ENCODE measurements at regions not wholly inside any gene's neighbourhood (a gene's known extent, or its start where the extent isn't known, plus 50 kb on each side); places are given as distances from the start of the nearest gene placed in this dataset.
A peak's percentile ranks its signal among the peaks of the same experiment; 100 is the strongest.

GRCh38 chr10:36202881-36203280 is 560.8 kb upstream of the FZD8 start:
- Histone ChIP-seq H3K4me3 (ENCODE audit: low read length) (no peak overlapping the region), H3K27ac (ENCODE audit: low read length) (no peak overlapping the region), H3K36me3 (ENCODE audit: control insufficient read depth, insufficient read depth, low read length) (no peaks in the 10 kb centered on the region), H3K9me3 (replicated peaks; ENCODE audit: control insufficient read depth, low read depth, low read length) (no peaks in the 10 kb centered on the region), H3K27me3 (ENCODE audit: control insufficient read depth, insufficient read depth, low read length) (no peaks in the 10 kb centered on the region), H3K4me1 (ENCODE audit: control insufficient read depth, insufficient read depth, low read length) (no peaks in the 10 kb centered on the region)
- no CpG with 5 or more reads among the region's 1 CpG for WGBS (ENCODE audit: insufficient coverage)
- peak; percentile 60 for DNase-seq

GRCh38 chr10:36200577-36200976 is 558.5 kb upstream of the FZD8 start:
- H3K4me3 ChIP-seq (ENCODE audit: low read length) = no peak overlapping the region
- H3K4me1 ChIP-seq (ENCODE audit: control insufficient read depth, insufficient read depth, low read length) = no peaks in the 10 kb centered on the region
- no peaks in the 10 kb centered on the region for H3K27me3 ChIP-seq (ENCODE audit: control insufficient read depth, insufficient read depth, low read length)
- DNase-seq = no peak
- WGBS (ENCODE audit: insufficient coverage) = no CpG with 5 or more reads among the region's 5 CpGs
- H3K27ac ChIP-seq (ENCODE audit: low read length) = no peak overlapping the region
- H3K36me3 ChIP-seq (ENCODE audit: control insufficient read depth, insufficient read depth, low read length) = no peaks in the 10 kb centered on the region
- H3K9me3 ChIP-seq (replicated peaks; ENCODE audit: control insufficient read depth, low read depth, low read length) = no peaks in the 10 kb centered on the region

- no peaks in the 10 kb centered on the region for H3K9me3 ChIP-seq (replicated peaks; ENCODE audit: control insufficient read depth, low read depth, low read length)
- no peaks in the 10 kb centered on the region for H3K27me3 ChIP-seq (ENCODE audit: control insufficient read depth, insufficient read depth, low read length)
- H3K36me3 ChIP-seq (ENCODE audit: control insufficient read depth, insufficient read depth, low read length) = no peaks in the 10 kb centered on the region
- no peak overlapping the region for H3K27ac ChIP-seq (ENCODE audit: low read length)
- no peak for DNase-seq
- no peak overlapping the region for H3K4me3 ChIP-seq (ENCODE audit: low read length)
- no peaks in the 10 kb centered on the region for H3K4me1 ChIP-seq (ENCODE audit: control insufficient read depth, insufficient read depth, low read length)
Observed at GRCh38 chr10:36198322-36198721, 556.2 kb upstream of the FZD8 start.

- Histone ChIP-seq H3K9me3 (replicated peaks; ENCODE audit: control insufficient read depth, low read depth, low read length) (peaks cover 15% of the 10 kb centered on the region), H3K27ac (ENCODE audit: low read length) (no peak overlapping the region), H3K4me1 (ENCODE audit: control insufficient read depth, insufficient read depth, low read length) (no peaks in the 10 kb centered on the region), H3K4me3 (ENCODE audit: low read length) (no peak overlapping the region), H3K27me3 (ENCODE audit: control insufficient read depth, insufficient read depth, low read length) (no peaks in the 10 kb centered on the region), H3K36me3 (ENCODE audit: control insufficient read depth, insufficient read depth, low read length) (no peaks in the 10 kb centered on the region)
- DNase-seq = no peak
- no CpG with 5 or more reads among the region's 3 CpGs for WGBS (ENCODE audit: insufficient coverage)
Observed at GRCh38 chr10:36195364-36195763, 553.3 kb upstream of the FZD8 start.

GRCh38 chr10:36194276-36194675 is 552.2 kb upstream of the FZD8 start:
- 29% methylated on average over 2 of the region's 4 CpGs for WGBS (ENCODE audit: insufficient coverage)
- no peaks in the 10 kb centered on the region for H3K36me3 ChIP-seq (ENCODE audit: control insufficient read depth, insufficient read depth, low read length)
- H3K9me3 ChIP-seq (replicated peaks; ENCODE audit: control insufficient read depth, low read depth, low read length) = peaks cover 19% of the 10 kb centered on the region
- H3K4me1 ChIP-seq (ENCODE audit: control insufficient read depth, insufficient read depth, low read length) = no peaks in the 10 kb centered on the region
- no peaks in the 10 kb centered on the region for H3K27me3 ChIP-seq (ENCODE audit: control insufficient read depth, insufficient read depth, low read length)
- no peak overlapping the region for H3K27ac ChIP-seq (ENCODE audit: low read length)
- H3K4me3 ChIP-seq (ENCODE audit: low read length) = no peak overlapping the region
- peak; percentile 89 for DNase-seq

GRCh38 chr10:36191009-36191408 is 548.9 kb upstream of the FZD8 start:
- no peak overlapping the region for H3K4me3 ChIP-seq (ENCODE audit: low read length)
- peaks cover 16% of the 10 kb centered on the region for H3K4me1 ChIP-seq (ENCODE audit: control insufficient read depth, insufficient read depth, low read length)
- H3K27ac ChIP-seq (ENCODE audit: low read length) = no peak overlapping the region
- no peak for DNase-seq
- H3K36me3 ChIP-seq (ENCODE audit: control insufficient read depth, insufficient read depth, low read length) = no peaks in the 10 kb centered on the region
- peaks cover 19% of the 10 kb centered on the region for H3K9me3 ChIP-seq (replicated peaks; ENCODE audit: control insufficient read depth, low read depth, low read length)
- 75% methylated on average over 1 of the region's 1 CpG for WGBS (ENCODE audit: insufficient coverage)
- no peaks in the 10 kb centered on the region for H3K27me3 ChIP-seq (ENCODE audit: control insufficient read depth, insufficient read depth, low read length)

GRCh38 chr10:36188461-36188860 is 546.4 kb upstream of the FZD8 start:
- H3K27me3 ChIP-seq (ENCODE audit: control insufficient read depth, insufficient read depth, low read length) = no peaks in the 10 kb centered on the region
- no peak overlapping the region for H3K4me3 ChIP-seq (ENCODE audit: low read length)
- H3K27ac ChIP-seq (ENCODE audit: low read length) = peak overlapping the region; percentile 84
- peaks cover 19% of the 10 kb centered on the region for H3K9me3 ChIP-seq (replicated peaks; ENCODE audit: control insufficient read depth, low read depth, low read length)
- H3K4me1 ChIP-seq (ENCODE audit: control insufficient read depth, insufficient read depth, low read length) = peaks cover 16% of the 10 kb centered on the region
- no peaks in the 10 kb centered on the region for H3K36me3 ChIP-seq (ENCODE audit: control insufficient read depth, insufficient read depth, low read length)
- no peak for DNase-seq
- 0% methylated on average over 1 of the region's 4 CpGs for WGBS (ENCODE audit: insufficient coverage)

GRCh38 chr10:36188080-36188453 is 546.0 kb upstream of the FZD8 start:
- H3K4me1 ChIP-seq (ENCODE audit: control insufficient read depth, insufficient read depth, low read length) = peaks cover 16% of the 10 kb centered on the region
- 8% methylated on average over 7 of the region's 8 CpGs for WGBS (ENCODE audit: insufficient coverage)
- H3K27ac ChIP-seq (ENCODE audit: low read length) = peak overlapping the region; percentile 84
- no peaks in the 10 kb centered on the region for H3K36me3 ChIP-seq (ENCODE audit: control insufficient read depth, insufficient read depth, low read length)
- H3K27me3 ChIP-seq (ENCODE audit: control insufficient read depth, insufficient read depth, low read length) = no peaks in the 10 kb centered on the region
- DNase-seq = peak; percentile 96
- H3K9me3 ChIP-seq (replicated peaks; ENCODE audit: control insufficient read depth, low read depth, low read length) = peaks cover 19% of the 10 kb centered on the region
- H3K4me3 ChIP-seq (ENCODE audit: low read length) = no peak overlapping the region

GRCh38 chr10:36187380-36188079 is 545.4 kb upstream of the FZD8 start:
- peaks cover 17% of the 10 kb centered on the region for H3K4me1 ChIP-seq (ENCODE audit: control insufficient read depth, insufficient read depth, low read length)
- H3K27me3 ChIP-seq (ENCODE audit: control insufficient read depth, insufficient read depth, low read length) = no peaks in the 10 kb centered on the region
- H3K36me3 ChIP-seq (ENCODE audit: control insufficient read depth, insufficient read depth, low read length) = no peaks in the 10 kb centered on the region
- H3K4me3 ChIP-seq (ENCODE audit: low read length) = no peak overlapping the region
- peaks cover 15% of the 10 kb centered on the region for H3K9me3 ChIP-seq (replicated peaks; ENCODE audit: control insufficient read depth, low read depth, low read length)
- H3K27ac ChIP-seq (ENCODE audit: low read length) = peak overlapping the region; percentile 84
- 14% methylated on average over 2 of the region's 6 CpGs for WGBS (ENCODE audit: insufficient coverage)
- peak; percentile 92 for DNase-seq

GRCh38 chr10:36185097-36185496 is 543.0 kb upstream of the FZD8 start:
- DNase-seq = peak; percentile 64
- H3K9me3 ChIP-seq (replicated peaks; ENCODE audit: control insufficient read depth, low read depth, low read length) = peaks cover 2% of the 10 kb centered on the region
- H3K36me3 ChIP-seq (ENCODE audit: control insufficient read depth, insufficient read depth, low read length) = no peaks in the 10 kb centered on the region
- H3K4me3 ChIP-seq (ENCODE audit: low read length) = no peak overlapping the region
- no peak overlapping the region for H3K27ac ChIP-seq (ENCODE audit: low read length)
- WGBS (ENCODE audit: insufficient coverage) = 60% methylated on average over 6 of the region's 6 CpGs
- H3K4me1 ChIP-seq (ENCODE audit: control insufficient read depth, insufficient read depth, low read length) = peaks cover 22% of the 10 kb centered on the region
- no peaks in the 10 kb centered on the region for H3K27me3 ChIP-seq (ENCODE audit: control insufficient read depth, insufficient read depth, low read length)

- H3K4me1 ChIP-seq (ENCODE audit: control insufficient read depth, insufficient read depth, low read length) = peaks cover 22% of the 10 kb centered on the region
- H3K27ac ChIP-seq (ENCODE audit: low read length) = no peak overlapping the region
- no peak overlapping the region for H3K4me3 ChIP-seq (ENCODE audit: low read length)
- no peaks in the 10 kb centered on the region for H3K9me3 ChIP-seq (replicated peaks; ENCODE audit: control insufficient read depth, low read depth, low read length)
- WGBS (ENCODE audit: insufficient coverage) = 80% methylated on average over 5 of the region's 6 CpGs
- no peaks in the 10 kb centered on the region for H3K36me3 ChIP-seq (ENCODE audit: control insufficient read depth, insufficient read depth, low read length)
- H3K27me3 ChIP-seq (ENCODE audit: control insufficient read depth, insufficient read depth, low read length) = no peaks in the 10 kb centered on the region
- DNase-seq = no peak
Observed at GRCh38 chr10:36183726-36184125, 541.6 kb upstream of the FZD8 start.

Data from muscle of leg (tissue), 3 donors.